Heart left ventricle (tissue), 13 donors: ENCODE measurements at regions not wholly inside any gene's neighbourhood (a gene's known extent, or its start where the extent isn't known, plus 50 kb on each side); places are given as distances from the start of the nearest gene placed in this dataset.

Source experiments
- POLR2A ChIP-seq, 2 donors: fragments of 450-650 bp; IDR thresholded peaks; one replicate each; pipeline ENCODE4 v1.6.1; 2017; ENCODE audit warnings: antibody characterized with exemption in 2 of 2, mild to moderate bottlenecking in 2 of 2, moderate library complexity in 2 of 2
- TF ChIP-seq, protein P1 (sequence below), 12 donors: fragments of 200-600 bp; sonication (generic) in 4 of 12; IDR thresholded peaks; one replicate each; pipeline versions ENCODE4 v1.5.0 to v1.8.0; 2018 to 2022; ENCODE audit warnings: antibody characterized with exemption in 12 of 12, mild to moderate bottlenecking in 5 of 12
- donor health status: ischemic (EF 13 %, LVEDD 7.1; RV severe dilation, severe dysfunction).
- donor health status: DM: no; HTN: yes; CAD: no.
- donor health status: DM: no; HTN: no; CAD: no.
- donor health status: ischemic (EF 25% LVEDD 6.9; RV normal size, moderate dysfunction).
- donor health status: ischemic (EF 25% LVEDD 5.7; RV mildly dilated, moderate dysfunction).
- donor health status: ischemic (EF 35%, LVEDD 5.7; RV mildly dilated, moderate dysfunction).
- donor health status: nonischemic (EF 11% LVEDD 7.7; RV severe dilation, severe dysfunction).
- donor health status: DM: yes; HTN: yes; CAD: no.
- donor health status: PGD.
- donor health status: ischemic (EF 29% LVEDD 5.4; RV normal size, mild dysfunction).
- donor health status: nonischemic (EF 23%, LVEDD 6.1; RV moderate dilation, normal function).

DNA sequence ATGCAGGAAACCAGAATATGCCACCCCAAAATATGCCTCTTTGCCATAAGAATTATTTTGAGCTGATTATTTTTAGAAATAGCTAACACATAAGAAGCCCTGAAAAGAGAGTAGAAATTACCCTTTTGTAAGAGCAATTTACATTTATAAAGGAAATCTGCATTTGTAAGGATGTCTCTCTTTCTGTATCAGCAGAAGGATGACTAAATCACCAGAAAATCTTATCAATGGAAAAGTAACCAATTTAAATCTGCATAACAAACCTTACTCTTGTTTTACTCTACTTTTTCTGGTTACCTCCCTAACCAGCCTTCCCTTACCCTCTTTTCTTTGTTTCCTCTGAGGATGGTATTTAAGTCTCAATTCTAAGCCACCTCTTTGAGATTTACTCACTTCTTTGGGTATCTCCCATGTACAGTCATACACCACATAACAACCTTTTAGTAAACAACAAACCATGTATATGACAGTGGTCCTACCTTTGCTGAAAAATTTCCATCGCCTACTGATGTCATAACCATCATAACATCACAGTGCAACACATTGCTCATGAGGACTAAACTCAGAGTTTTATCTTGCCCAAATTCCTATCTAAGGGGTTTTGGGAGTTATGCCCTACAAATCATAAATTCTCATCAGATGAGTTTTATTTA is 126.6 kb upstream of the PLPPR4 start:
- TF ChIP-seq, protein P1, sequence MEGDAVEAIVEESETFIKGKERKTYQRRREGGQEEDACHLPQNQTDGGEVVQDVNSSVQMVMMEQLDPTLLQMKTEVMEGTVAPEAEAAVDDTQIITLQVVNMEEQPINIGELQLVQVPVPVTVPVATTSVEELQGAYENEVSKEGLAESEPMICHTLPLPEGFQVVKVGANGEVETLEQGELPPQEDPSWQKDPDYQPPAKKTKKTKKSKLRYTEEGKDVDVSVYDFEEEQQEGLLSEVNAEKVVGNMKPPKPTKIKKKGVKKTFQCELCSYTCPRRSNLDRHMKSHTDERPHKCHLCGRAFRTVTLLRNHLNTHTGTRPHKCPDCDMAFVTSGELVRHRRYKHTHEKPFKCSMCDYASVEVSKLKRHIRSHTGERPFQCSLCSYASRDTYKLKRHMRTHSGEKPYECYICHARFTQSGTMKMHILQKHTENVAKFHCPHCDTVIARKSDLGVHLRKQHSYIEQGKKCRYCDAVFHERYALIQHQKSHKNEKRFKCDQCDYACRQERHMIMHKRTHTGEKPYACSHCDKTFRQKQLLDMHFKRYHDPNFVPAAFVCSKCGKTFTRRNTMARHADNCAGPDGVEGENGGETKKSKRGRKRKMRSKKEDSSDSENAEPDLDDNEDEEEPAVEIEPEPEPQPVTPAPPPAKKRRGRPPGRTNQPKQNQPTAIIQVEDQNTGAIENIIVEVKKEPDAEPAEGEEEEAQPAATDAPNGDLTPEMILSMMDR (IDR thresholded peaks at IDR 0.05) = no peak
- TF ChIP-seq POLR2A (IDR thresholded peaks at IDR 0.05) = no peak
